Activated T-cell treated with anti-CD3 and anti-CD28 coated beads for 4 hours (primary cell): ENCODE measurements at regions not wholly inside any gene's neighbourhood (a gene's known extent, or its start where the extent isn't known, plus 50 kb on each side); places are given as distances from the start of the nearest gene placed in this dataset.
"Not testable (repeated sequence)": the region's sequence is repeated elsewhere in the genome, so short reads cannot be mapped to it uniquely, and the experiment has no call there.

Experiments used
- DNase-seq: peaks from one replicate; pipeline ENCODE4 v3.0.0-alpha.2; 2020

DNA sequence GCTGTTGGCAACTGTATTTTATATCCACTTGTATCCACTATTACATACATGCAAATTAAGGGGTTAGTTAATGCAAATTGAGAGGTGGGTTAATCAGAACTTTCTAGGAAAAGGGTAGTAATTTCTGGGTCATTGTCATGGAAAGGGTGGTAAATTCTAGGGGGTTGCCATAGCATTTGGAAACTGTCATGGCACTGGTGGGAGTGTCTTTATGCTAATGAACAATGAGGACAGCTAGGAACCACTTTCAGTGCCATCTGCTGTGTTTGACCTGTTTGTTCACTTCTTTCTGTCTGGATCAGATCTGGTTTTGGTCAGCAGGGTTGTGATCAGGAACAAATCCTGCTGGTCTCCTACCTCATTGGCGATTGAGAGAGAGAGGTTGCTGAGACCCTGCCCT, 283.3 kb upstream of the PRKCQ start:
- DNase-seq, result no peak

DNA sequence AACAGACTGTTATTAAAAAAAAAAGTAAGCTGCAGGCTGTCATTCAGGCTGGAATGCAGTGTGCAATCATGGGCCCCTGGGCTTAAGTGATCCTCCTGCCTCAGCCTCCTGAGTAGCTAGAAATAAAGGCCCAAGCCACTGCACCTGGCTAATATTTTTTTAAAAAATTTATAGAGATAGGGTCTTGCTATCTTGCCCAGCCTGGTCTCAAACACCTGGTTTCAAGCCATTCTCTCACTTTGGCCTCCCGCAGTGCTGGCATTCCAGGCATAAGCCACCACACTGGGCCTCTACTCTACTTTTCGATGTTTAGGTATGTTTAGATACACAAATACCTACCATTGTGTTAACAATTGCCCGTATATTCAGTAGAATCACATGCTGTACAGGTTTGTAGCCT, 270.4 kb upstream of the PRKCQ start:
- DNase-seq, result no peak

DNA sequence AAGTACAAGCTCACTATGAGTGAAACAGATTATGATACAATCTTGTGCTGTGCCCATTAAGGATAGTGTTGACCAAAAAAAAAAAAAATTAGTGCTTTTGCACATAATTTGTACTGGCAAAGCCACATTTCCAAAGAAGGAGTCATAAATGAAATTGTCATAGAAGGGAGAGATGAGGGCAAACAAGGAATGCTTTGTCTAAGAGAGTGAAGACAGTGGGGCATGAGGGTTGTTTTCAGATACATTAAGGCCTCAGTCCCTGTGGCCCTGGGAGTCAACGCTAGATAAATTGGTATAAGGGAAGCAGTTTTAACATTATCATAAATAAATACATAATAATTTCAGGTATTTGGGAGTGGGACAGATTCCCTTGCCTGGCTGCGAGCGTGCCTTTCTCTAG, 267.5 kb upstream of the PRKCQ start:
- no peak for DNase-seq

DNA sequence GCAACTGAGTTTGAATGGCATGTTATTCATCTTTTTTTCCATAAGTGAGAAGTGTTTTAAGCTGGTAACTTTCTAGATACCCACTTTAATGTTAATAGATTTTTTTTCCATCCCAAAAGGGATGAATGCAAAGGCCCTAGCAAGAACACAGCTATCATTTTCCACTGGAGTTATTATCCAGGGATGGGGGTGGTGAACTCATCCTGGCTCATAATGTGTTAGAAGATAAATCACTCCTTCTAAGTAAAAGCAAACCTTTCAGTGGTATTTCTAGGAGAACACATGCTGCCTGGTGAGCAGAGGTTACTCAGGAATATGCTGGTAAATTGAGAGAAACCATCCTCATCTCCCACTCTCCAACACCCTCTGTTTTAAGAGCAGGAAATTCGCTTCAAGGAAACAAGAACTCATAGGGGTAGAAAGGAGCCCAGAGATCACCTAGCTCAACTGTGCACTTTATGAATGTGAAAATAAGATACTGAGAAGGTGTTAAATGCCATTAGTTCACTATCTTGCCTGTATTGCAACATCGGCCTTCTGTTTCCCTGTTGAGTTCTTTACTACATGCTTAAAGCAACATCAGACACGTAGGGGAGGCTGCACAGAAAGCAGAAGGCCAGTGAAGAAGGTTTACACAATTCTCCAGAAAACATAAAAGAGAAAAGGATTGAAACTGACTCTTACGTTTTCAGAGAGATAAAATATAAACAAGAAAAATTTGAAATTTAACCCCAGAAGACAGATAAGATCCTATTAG, 264.0 kb upstream of the PRKCQ start:
- DNase-seq, result no peak

DNA sequence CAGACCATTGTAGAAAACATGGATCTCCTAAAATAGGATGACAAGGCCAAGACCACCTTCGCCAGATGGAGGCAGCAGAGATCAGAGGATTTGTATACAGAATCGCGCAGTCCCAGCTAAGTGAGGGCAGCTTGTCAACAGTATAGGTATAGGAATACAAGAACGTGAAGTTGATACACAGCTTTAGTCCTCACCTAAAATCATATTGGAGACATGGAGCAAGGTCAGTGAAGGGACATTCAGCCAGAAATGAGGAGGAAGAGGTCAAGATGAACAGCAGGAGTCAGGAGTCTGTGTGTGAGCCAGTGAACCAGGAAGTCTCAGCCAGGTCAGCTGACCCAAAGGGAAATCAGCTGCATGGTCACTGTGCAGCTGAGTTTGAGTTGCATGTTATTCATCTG, 263.4 kb upstream of the PRKCQ start:
- no peak for DNase-seq

DNA sequence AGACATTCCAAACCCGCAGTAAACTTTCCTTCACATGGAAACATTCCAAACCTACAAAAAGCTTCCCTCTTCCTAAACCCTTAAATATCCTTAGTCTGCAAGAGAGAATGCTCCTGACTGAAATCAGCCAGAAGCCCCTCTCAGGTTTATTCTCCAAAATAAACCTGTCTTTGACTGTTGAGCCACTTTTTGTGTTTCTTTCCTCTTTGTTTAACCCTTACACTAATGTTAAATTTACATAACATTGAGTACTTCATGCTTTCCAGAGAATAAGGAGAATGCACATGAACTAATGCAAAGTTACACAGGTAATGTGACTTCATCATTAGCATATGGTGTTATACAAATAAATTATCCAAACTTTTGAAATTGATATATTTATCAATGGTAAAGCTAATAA, 262.6 kb upstream of the PRKCQ start:
- no peak for DNase-seq

DNA sequence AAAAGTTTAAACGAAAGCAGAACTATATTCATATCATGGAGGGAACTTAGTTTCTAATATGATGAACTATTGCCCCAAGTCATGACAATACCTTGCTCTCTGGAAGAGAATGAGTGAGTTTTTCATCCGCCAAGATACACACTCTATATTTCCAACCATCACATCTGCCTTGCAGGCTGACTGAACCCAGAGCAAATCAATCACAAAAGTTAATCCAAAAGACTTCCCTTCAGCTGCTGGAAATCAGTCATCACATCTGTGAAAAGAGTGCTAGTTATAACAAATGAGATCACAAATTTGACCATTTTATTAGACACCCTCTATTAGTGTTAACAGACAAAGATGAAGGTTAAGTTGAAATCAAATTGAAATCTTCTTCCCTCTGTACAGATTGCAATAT, 261.7 kb upstream of the PRKCQ start:
- no peak for DNase-seq

DNA sequence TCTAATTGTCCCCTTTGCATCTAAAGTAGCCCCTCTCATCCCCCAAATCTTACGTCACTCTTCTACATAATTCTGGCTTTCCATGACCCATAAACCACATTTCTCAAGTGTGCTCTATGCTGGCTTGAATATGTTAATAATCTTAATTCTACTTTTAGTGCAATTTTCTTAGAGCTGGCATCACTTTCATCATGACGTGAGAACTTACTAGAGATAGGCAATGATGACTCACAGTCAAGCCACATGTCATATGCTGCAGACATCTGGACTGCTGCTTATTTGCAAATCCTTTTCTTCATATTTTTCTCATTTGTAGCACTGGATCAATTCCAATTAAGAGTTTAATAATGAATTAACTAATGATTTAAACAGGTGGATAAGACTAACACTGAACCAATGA, 260.7 kb upstream of the PRKCQ start:
- DNase-seq, result no peak

DNA sequence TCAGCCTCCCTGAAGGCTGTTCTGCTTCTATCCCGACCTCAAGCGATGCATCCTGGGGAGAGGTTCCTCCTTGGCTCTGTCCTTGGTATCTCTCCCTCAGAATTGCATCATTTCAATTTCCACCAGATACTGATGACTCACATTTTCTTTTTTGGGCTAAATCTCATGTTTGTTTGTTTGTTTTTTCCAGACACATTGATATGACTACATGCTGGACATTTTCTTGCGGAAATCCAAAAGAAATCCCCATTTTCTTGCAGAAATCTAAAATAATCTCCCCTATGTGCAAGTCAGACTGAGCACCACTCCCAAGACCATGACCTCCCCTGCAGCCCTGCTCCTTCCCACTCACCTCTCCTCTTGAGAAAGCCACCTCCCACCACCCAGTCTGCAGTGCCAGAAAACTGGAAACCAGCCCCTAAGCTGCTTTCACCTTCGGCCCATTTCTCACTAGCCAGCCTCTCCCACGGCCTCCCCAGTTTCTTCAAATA, 260.2 kb upstream of the PRKCQ start:
- DNase-seq, result no peak

DNA sequence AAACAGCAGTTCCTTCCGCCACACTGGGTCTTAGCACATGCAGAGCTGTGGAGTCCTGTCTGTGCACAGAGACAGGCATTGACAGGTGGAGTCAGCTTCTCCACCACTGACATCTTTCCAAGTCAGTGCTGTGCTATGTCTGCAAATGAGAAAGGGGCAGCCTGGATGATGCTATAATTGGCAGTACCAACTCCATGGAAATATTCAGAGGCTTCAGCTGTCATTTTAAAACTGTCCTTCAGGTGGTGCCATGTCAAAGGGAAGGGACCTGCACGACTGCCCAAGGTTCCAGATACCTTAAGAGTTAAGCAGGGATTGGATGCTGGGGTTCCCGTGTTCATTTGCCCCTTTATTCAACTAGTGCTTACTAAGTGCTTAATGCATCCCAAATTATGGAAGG, 258.0 kb upstream of the PRKCQ start:
- DNase-seq, result no peak

DNA sequence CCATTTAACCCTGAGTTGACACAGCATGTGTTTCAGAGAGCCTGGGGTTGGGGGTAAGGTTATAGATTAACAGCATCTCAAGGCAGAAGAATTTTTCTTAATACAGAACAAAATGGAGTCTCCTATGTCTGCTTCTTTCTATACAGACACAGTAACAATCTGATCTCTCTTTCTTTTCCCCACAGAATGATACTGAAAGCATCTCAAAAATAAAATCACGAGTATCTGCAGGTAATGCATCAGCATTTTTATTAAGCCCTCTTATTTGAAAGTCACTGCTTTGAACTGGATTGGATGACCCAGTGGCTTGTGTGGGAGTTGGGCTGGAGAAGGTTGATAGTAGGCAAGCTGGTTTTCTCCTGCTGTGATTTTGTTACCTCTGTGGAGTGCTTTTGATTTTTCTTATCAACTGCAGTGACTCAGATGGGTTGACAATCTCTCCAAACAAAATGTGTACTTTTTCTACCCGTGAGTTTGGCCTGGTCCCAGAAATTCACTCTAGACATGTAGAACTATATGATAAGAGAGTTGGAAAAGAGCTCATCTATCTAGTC, 253.5 kb upstream of the PRKCQ start:
- no peak for DNase-seq

DNA sequence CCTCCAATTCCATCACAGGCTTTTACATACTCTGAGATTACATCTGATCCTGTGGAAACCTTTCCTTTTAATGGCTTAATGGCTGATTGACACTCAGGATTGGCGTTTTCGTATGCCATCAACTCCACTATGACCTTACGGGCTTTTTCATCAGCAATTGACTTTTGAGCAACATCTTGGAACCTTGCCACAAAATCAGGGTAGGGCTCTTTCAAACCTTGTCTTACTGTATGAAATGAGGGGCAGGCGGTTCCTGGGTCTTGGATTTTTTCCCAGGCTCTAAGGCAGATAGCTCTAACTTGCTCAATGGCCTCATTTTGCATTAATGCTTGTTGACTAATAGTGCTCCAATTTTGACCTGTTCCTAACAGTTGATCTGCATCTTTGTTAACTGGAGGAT, 250.9 kb upstream of the PRKCQ start:
- DNase-seq, result not testable (repeated sequence)

DNA sequence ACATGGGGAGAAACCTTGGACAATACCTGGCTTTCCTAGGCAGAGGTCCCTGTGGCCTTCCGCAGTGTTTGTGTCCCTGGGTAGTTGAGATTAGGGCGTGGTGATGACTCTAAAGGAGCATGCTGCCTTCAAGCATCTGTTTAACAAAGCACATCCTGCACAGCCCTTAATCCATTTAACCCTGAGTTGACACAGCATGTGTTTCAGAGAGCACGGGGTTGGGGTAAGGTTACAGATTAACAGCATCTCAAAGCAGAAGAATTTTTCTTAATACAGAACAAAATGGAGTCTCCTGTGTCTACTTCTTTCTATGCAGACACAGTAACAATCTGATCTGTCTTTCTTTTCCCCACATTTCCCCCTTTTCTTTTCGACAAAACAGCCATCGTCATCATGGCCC, 244.7 kb upstream of the PRKCQ start:
- not testable (repeated sequence) for DNase-seq

DNA sequence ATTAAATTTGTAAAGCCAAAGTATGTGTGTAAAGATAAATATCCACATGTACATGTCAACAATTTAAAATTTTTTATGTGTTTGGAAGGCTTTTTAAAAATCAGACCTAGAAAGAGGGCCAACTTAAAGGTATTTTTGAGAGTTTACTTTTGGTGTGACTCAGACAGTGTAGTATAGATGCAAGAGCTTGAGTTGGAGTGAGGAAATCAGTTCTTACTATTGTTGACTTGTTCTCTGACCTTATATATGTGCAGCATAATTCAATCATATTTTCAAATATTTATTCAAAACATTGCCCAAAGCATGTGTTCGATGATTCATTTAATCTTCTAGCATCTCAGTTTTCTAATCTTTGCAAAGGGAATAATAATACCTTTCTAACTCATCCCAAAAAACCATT, 243.7 kb upstream of the PRKCQ start:
- DNase-seq, result no peak

DNA sequence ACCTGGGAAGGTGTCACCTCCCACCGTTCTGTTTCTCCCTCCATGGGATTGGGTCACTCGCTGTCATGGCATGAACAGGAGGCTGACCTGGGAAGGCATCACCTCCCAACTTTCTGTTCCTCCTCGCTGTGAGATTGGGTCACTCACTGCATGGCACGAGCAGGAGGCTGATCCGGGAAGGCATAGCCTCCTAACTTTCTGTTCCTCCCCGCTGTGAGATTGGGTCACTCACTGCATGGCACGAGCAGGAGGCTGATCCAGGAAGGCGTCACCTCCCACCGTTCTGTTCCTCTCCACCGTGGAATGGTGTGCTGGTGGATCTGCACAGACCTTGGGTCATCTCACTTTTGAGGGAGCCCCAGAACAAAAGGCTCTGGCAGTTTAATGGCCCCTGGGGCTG, 239.2 kb upstream of the PRKCQ start:
- no peak for DNase-seq

DNA sequence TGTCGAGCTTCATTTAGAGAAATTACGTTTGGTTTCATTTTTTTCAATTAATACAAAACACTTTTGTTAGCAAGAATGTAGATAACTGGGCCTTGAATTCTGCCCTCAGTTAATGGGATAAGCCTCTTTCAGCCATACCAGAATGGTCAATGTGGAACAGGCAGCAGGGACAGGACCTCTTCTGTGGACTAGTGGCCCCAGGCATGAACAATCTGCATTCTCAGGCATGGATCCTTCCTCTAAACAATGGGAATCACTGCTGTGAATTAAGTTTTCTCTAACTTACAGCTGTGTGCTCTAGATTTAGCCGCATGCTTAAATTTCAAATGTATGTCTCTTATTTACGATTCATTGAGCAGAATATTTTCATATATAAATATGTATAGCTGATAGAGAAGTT, 237.7 kb upstream of the PRKCQ start:
- no peak for DNase-seq

DNA sequence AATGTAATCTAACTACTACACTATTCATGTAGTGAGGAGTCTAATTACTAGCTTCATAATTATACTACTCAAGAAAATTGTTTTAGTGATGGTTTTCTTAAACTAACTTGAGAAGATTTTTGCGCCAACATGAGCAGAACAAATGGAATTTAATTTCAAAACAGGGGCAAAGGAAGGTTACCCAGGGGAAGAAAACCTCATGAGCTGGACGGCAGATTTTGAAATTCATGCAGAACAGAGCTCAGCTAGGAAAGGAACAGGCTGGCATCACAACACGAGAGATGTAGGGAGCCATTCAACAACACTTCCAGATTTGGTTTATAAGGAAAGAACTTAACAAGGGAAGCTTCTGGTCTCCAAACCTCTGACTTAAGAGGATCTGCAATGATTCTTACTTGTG, 235.3 kb upstream of the PRKCQ start:
- no peak for DNase-seq

DNA sequence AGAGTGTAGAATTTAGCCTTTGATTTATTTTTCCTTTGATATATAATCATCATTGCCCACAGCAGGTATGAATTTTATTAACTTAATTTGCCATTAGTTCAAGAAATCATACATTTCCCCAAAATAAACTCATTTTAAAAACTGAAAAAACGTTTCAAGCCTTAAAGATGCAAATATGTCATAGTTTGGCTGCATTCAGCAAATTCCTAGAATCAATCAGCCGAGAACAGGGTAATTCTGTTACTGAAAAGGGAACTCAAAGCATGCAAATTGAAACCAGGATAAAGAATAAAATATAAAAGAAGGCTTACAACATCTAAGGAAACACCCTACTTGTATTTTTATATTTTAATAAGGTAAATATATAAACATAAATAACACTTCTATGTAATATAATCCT, 233.8 kb upstream of the PRKCQ start:
- no peak for DNase-seq

DNA sequence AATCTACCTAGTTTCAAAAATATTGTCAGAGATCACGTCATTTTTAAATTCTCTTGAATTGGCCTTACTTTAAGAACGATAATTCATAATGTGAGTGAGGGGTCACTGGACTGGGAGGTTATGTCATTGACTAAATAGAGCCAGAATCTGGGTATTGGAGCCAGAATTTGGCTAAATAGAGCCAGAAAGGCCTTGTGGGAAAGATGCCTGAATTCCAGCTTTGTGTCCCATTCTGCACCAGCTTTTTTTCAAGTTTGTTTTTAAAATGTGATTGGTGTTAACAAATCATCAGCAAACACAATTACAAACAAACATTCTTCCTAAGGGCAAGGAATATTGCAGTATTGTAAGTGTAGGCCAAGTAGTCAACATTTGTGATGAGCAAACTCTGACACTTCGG, 233.2 kb upstream of the PRKCQ start:
- DNase-seq, result no peak

DNA sequence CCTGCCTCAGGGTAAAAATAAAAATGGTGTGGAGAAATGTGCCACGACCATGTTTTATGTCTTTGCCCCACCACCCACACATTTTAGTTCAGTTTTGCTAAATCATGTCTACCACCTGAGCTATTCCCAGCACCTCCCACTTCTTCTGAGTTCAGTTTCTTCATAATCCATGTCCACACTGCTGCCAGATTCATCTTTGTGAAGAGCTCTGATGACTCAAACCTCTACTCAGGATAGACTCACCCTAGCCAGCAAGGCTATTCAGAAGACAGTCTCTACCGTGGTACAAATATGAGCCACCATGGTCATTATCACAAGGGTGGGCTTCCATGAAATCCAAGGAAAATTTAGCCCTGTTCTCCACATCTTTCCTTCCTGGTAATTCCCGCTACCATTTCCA, 231.1 kb upstream of the PRKCQ start:
- no peak for DNase-seq

DNA sequence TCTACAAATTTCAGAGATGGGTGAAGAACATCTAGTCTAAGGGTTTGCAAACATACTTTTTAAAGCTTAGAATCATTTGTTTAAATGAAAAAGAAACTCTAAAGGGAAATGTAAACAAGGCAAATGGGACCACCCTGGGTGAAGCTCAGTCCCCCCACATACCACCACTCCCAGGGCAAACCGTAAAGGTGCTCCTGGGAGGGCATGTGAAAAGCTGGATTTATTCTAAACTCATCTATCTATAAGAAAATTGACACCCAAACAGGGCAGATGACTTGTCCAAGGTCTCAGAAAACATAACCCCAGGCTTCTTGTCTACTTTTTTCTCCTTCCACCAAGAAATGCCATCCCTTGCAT, 223.3 kb upstream of the PRKCQ start:
- DNase-seq, result no peak

DNA sequence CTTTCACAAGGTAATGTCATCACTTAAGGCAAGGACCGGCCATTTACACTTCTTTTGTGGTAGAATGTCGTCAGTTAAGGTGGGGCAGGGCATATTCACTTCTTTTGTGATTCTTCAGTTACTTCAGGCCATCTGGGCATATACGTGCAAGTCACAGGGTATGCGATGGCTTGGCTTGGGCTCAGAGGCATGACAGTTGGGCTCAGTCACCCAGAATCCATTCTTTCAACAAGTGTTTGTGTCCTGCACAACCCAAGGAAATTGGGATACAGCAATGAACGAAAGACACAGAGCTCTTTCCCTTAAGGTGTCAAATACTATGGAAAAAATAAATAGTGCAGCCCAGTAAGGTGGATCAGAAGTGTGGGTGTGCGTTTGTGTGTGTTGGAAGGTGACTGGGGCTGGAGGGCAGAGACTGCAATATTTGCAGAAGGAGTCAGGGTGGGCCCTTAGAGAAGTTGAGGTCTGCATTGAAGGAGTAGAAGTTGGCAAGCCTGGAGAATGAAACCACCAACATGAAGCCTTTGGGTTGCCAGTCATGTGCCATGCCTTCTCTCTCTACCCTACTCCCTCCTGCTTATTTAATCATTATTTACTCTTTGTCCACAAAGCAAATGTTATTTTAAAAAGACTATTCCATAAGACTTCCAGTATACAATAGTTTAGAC, 222.8 kb upstream of the PRKCQ start:
- DNase-seq, result no peak

DNA sequence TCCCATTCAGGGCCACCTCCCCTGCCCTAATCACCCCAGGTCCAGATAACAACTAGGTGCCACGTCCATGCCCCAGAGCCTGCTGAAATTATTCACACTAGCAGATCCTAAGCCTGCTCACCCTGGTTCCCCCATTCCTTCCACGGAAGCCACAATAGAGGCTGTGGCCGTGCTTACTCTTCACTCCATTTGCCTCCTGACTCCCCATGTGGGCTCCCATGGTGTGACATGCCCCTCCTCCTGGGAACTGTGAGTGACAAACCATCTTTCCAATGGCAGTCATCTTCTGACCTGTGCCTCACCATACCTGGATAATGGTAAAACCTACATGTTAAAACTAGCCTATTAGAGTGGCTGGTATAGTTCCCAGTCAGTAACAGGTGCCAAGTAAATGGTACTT, 216.2 kb upstream of the PRKCQ start:
- DNase-seq, result no peak

DNA sequence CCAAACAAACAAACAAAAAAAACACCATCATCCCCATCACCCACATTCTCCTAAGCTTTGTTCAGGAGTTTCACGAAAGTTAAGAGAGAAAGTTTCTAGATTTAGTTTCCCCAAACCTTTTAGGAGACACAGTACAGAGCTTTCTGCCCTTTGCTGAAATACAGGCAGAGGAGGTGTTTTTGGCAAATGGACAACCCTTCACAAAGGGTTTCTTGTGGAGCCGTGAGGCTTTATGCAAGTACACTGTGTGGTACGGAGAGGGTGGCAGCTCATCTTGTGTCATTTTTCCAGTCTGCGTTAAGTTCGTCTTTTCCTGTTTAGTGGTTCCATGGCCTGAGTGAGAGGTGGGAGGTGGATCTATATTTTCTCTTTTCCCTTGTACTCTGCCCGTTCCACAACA, 215.5 kb upstream of the PRKCQ start:
- no peak for DNase-seq

DNA sequence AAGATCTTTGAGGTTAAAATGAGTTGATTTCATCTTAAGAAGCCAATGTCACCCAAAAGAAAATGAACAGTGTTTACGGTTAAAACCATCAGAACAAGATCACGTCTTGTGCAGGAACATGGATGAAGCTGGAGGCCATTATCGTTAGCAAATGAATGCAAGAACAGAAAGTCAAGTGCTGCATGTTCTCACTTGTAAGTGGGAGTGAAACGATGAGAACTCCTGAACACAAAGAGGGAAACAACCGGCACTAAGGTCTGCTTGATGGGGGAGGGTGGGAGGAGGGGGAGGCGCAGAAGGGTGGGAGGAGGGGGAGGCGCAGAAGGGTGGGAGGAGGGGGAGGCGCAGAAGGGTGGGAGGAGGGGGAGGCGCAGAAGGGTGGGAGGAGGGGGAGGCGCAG, 214.8 kb upstream of the PRKCQ start:
- not testable (repeated sequence) for DNase-seq
